ENCODE measurements at regions not wholly inside any gene's neighbourhood (a gene's known extent, or its start where the extent isn't known, plus 50 kb on each side); places are given as distances from the start of the nearest gene placed in this dataset.

DNA sequence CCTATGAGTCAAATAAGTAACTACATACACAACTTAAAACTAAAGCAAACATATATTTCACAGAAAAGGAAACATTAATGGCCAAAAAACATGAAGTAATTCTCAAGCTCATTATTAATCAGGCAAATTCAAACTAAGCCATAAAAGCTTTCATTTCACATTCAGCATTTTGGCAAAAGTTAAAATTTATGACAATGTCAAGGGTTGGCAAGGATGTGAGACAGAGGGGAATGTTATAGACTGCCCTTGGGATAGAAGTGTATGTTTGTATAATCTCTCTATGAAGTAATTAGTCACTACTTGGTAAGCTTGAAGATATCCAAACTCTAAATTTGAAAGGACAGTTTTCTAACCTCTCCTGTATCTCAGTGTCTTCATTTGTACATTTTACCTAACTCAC is 539.4 kb downstream of the RIT2 start:
- no peaks in the 10 kb centered on the region for H3K9me2 ChIP-seq (ENCODE audit: insufficient read depth, low read length)
- H3K4me2 ChIP-seq (ENCODE audit: low read length): no peak overlapping the region
- no peaks in the 10 kb centered on the region for H3K36me3 ChIP-seq (ENCODE audit: insufficient read depth, low read length)
- no peak overlapping the region for H3K27ac ChIP-seq (ENCODE audit: low read depth, low read length, poor library complexity, severe bottlenecking)
- H3K4me3 ChIP-seq (ENCODE audit: low read depth, low read length, poor library complexity, severe bottlenecking): no peak overlapping the region
- H3K9me3 ChIP-seq (ENCODE audit: low read length): no peaks in the 10 kb centered on the region
- H3K4me1 ChIP-seq (ENCODE audit: insufficient read depth, low read length, poor library complexity, severe bottlenecking): no peaks in the 10 kb centered on the region
- DNase-seq (ENCODE audit: low spot score): no peak
- BruUV-seq (replicated peaks): no TSS peak
- no peaks in the 10 kb centered on the region for H3K79me2 ChIP-seq (ENCODE audit: insufficient read depth, low read depth, low read length)
- ChIA-PET CTCF (ENCODE audit: unreplicated experiment) (no interaction called here), POLR2A (no interaction called here)
- TF ChIP-seq, protein P1, sequence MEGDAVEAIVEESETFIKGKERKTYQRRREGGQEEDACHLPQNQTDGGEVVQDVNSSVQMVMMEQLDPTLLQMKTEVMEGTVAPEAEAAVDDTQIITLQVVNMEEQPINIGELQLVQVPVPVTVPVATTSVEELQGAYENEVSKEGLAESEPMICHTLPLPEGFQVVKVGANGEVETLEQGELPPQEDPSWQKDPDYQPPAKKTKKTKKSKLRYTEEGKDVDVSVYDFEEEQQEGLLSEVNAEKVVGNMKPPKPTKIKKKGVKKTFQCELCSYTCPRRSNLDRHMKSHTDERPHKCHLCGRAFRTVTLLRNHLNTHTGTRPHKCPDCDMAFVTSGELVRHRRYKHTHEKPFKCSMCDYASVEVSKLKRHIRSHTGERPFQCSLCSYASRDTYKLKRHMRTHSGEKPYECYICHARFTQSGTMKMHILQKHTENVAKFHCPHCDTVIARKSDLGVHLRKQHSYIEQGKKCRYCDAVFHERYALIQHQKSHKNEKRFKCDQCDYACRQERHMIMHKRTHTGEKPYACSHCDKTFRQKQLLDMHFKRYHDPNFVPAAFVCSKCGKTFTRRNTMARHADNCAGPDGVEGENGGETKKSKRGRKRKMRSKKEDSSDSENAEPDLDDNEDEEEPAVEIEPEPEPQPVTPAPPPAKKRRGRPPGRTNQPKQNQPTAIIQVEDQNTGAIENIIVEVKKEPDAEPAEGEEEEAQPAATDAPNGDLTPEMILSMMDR (conservative IDR thresholded peaks at IDR 0.05; ENCODE audit: low read length): no peak
- no peak for TF ChIP-seq EZH2phosphoT487 (IDR thresholded peaks at IDR 0.05; ENCODE audit: borderline replicate concordance, low read depth, low read length)
- H2AFZ ChIP-seq (ENCODE audit: low read length): no peak overlapping the region
- no peaks in the 10 kb centered on the region for H4K20me1 ChIP-seq (ENCODE audit: insufficient read depth, low read length)
- intact Hi-C loops (cut with micrococcal nuclease; ENCODE audit: unreplicated experiment): no loop called here

DNA sequence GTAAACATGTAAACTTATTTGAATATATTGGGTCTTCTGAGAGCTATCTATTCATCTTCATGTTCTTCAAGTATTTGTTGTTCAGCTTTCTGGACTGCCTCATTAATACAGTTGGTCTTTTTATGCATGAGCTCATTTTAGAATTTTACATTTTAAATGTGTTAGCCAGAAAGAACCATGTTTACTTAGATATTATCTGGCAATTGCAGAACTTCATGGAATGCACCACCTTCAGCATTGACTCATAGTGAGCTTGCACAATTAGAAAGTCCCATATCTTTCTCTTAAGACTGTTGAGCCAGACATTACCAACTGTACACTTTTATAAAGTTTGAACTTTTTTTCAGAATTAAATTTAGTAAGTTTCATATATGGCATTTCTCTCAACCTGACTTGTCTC is 536.7 kb downstream of the RIT2 start:
- H3K9me2 ChIP-seq (ENCODE audit: insufficient read depth, low read length): no peaks in the 10 kb centered on the region

DNA sequence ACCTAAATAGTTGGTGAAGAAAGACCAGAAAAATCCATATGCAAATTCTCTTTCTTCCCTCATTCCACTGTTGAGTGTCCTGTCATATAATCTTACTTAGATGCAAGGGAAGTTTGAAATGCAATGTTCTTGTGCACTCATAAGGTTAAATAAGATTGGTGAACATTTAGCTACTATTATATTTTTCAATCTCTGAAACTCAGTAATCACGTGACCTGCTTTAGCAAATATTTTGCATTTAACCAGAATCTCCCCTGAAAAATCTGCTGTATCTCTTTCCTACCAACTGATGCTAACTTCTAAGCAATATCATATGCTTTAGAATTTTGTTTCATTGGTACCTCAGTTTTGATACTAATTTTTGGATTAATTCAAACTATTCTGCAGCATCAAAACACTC is 533.2 kb downstream of the RIT2 start:
- CTCF ChIA-PET (ENCODE audit: unreplicated experiment): no interaction called here
- TF ChIP-seq, protein P1 (conservative IDR thresholded peaks at IDR 0.05; ENCODE audit: low read length): no peak
- TF ChIP-seq EZH2phosphoT487 (IDR thresholded peaks at IDR 0.05; ENCODE audit: borderline replicate concordance, low read depth, low read length): no peak
- no peak overlapping the region for H2AFZ ChIP-seq (ENCODE audit: low read length)

More for the DNA sequence above, 536.7 kb downstream of the RIT2 start:
- Histone ChIP-seq H4K20me1 (ENCODE audit: insufficient read depth, low read length) (no peaks in the 10 kb centered on the region), H3K27ac (ENCODE audit: low read depth, low read length, poor library complexity, severe bottlenecking) (no peak overlapping the region), H3K4me1 (ENCODE audit: insufficient read depth, low read length, poor library complexity, severe bottlenecking) (no peaks in the 10 kb centered on the region), H3K36me3 (ENCODE audit: insufficient read depth, low read length) (no peaks in the 10 kb centered on the region), H3K9me3 (ENCODE audit: low read length) (no peaks in the 10 kb centered on the region), H3K4me3 (ENCODE audit: low read depth, low read length, poor library complexity, severe bottlenecking) (no peak overlapping the region), H3K79me2 (ENCODE audit: insufficient read depth, low read depth, low read length) (no peaks in the 10 kb centered on the region), H2AFZ (ENCODE audit: low read length) (no peak overlapping the region), H3K4me2 (ENCODE audit: low read length) (no peak overlapping the region)
- intact Hi-C loops (cut with micrococcal nuclease; ENCODE audit: unreplicated experiment): no loop called here
- CTCF ChIA-PET (ENCODE audit: unreplicated experiment): no interaction called here
- TF ChIP-seq, protein P1 (conservative IDR thresholded peaks at IDR 0.05; ENCODE audit: low read length): no peak
- TF ChIP-seq EZH2phosphoT487 (IDR thresholded peaks at IDR 0.05; ENCODE audit: borderline replicate concordance, low read depth, low read length): no peak
- BruUV-seq (replicated peaks): no TSS peak
- no peak for DNase-seq (ENCODE audit: low spot score)
- POLR2A ChIA-PET: interaction anchor here (0.7 to 1.0 kb wide), 3 partner anchors 19 to 1283 kb away, joined by 3 read pairs; no protein-coding TSS in a partner anchor

More for the DNA sequence above, 533.2 kb downstream of the RIT2 start:
- Histone ChIP-seq H3K4me1 (ENCODE audit: insufficient read depth, low read length, poor library complexity, severe bottlenecking) (no peaks in the 10 kb centered on the region), H3K9me2 (ENCODE audit: insufficient read depth, low read length) (no peaks in the 10 kb centered on the region), H4K20me1 (ENCODE audit: insufficient read depth, low read length) (no peaks in the 10 kb centered on the region), H3K27ac (ENCODE audit: low read depth, low read length, poor library complexity, severe bottlenecking) (no peak overlapping the region), H3K9me3 (ENCODE audit: low read length) (no peaks in the 10 kb centered on the region), H3K4me2 (ENCODE audit: low read length) (no peak overlapping the region), H3K79me2 (ENCODE audit: insufficient read depth, low read depth, low read length) (no peaks in the 10 kb centered on the region), H3K4me3 (ENCODE audit: low read depth, low read length, poor library complexity, severe bottlenecking) (no peak overlapping the region), H3K36me3 (ENCODE audit: insufficient read depth, low read length) (no peaks in the 10 kb centered on the region)
- no TSS peak for BruUV-seq (replicated peaks)
- POLR2A ChIA-PET: no interaction called here
- no peak for DNase-seq (ENCODE audit: low spot score)
- intact Hi-C loops (cut with micrococcal nuclease; ENCODE audit: unreplicated experiment): no loop called here
